Peyer's patch (tissue), 4 donors: ENCODE measurements at regions not wholly inside any gene's neighbourhood (a gene's known extent, or its start where the extent isn't known, plus 50 kb on each side); places are given as distances from the start of the nearest gene placed in this dataset.

ENCODE experiments used
- POLR2A ChIP-seq, 2 donors: fragments of 450-650 bp; IDR thresholded peaks; one replicate each; pipeline ENCODE4 v1.5.1; 2017; ENCODE audit warnings: antibody characterized with exemption in 2 of 2, mild to moderate bottlenecking in 2 of 2, moderate library complexity in 2 of 2
- TF ChIP-seq, protein P1 (sequence below), 6 experiments: fragments of 450-650 bp in 4 of 6; fragments of 200-600 bp in 2 of 6; sonication (generic) in 1 of 6; IDR thresholded peaks; one replicate each; pipeline ENCODE4 v1.5.1; 2017 to 2019; ENCODE audit warnings: antibody characterized with exemption in 6 of 6, mild to moderate bottlenecking in 3 of 6, moderate library complexity in 1 of 6

DNA sequence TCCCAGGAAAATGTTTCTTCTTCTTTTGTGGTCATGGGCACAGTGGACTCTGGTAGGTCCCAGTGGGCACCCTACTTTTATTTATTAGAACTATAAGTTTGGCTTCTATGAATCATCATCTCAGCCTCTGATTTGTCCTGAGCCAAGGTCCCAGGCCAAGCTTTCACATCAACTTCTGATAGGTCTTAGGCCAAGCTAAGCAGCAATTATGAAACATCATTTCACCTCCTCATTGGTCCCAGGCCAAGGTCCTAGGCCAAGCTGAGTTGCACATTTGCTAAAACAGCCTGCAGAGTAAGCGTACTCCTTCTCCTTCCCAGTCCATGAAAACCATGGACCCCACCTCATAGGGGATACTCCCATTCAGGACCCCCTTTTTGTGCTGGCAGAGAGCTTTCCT is 87.4 kb upstream of the UTY start:
- TF ChIP-seq, protein P1, sequence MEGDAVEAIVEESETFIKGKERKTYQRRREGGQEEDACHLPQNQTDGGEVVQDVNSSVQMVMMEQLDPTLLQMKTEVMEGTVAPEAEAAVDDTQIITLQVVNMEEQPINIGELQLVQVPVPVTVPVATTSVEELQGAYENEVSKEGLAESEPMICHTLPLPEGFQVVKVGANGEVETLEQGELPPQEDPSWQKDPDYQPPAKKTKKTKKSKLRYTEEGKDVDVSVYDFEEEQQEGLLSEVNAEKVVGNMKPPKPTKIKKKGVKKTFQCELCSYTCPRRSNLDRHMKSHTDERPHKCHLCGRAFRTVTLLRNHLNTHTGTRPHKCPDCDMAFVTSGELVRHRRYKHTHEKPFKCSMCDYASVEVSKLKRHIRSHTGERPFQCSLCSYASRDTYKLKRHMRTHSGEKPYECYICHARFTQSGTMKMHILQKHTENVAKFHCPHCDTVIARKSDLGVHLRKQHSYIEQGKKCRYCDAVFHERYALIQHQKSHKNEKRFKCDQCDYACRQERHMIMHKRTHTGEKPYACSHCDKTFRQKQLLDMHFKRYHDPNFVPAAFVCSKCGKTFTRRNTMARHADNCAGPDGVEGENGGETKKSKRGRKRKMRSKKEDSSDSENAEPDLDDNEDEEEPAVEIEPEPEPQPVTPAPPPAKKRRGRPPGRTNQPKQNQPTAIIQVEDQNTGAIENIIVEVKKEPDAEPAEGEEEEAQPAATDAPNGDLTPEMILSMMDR (IDR thresholded peaks at IDR 0.05), result no peak
- TF ChIP-seq POLR2A (IDR thresholded peaks at IDR 0.05), result no peak
